GM12892 (cell line): ENCODE measurements at regions not wholly inside any gene's neighbourhood (a gene's known extent, or its start where the extent isn't known, plus 50 kb on each side); places are given as distances from the start of the nearest gene placed in this dataset.

Source experiments
- DNase-seq: peaks from one replicate; pipeline ENCODE4 v3.0.0; 2011; ENCODE audit not compliant: insufficient read length
- FAIRE-seq: peaks from 2 replicates; lab custom pipeline; 2011; peaks lifted over from hg19 to GRCh38; lab: Jason Lieb, UNC
- POLR2A ChIP-seq: IDR thresholded peaks from 2 replicates; pipeline ENCODE4 v1.6.1; 2011; ENCODE audit warnings: low read depth, low read length, control low read depth
- POLR2AphosphoS5 ChIP-seq: IDR thresholded peaks from 2 replicates; pipeline ENCODE4 v1.6.1; 2011; ENCODE audit warnings: low read depth, low read length, control low read depth
- TAF1 ChIP-seq: IDR thresholded peaks from 2 replicates; pipeline ENCODE4 v1.6.1; 2011; ENCODE audit warnings: low read depth, mild to moderate bottlenecking, control low read depth, low read length, borderline replicate concordance

DNA sequence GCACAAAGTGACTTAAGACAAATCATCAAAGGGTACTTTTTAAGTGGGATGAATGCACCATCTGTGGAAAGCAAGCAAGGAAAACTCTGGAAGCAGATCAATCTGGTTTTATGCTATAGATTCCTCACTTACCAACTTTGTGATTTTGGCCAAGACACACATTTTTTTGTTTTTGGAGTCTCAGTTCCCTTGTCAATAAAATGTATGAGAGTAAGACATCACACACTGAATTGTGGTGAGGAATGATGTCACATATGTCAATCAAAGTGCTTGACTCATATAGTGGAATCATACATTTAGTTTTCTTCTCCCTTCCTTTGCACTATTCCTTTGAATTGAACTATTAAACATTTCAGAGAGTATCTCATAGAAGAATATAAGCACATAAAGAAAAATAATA lies 620.5 kb upstream of the CITED2 start:
- no peak for TF ChIP-seq POLR2A
- TF ChIP-seq POLR2AphosphoS5: no peak
- no peak for TF ChIP-seq TAF1
- no peak for FAIRE-seq
- DNase-seq: no peak

GRCh38 chr6:139990856-139991465 lies 616.5 kb upstream of the CITED2 start:
- TF ChIP-seq POLR2A: no peak
- TF ChIP-seq POLR2AphosphoS5: no peak
- TF ChIP-seq TAF1: no peak
- no peak for DNase-seq
- FAIRE-seq: no peak

DNA sequence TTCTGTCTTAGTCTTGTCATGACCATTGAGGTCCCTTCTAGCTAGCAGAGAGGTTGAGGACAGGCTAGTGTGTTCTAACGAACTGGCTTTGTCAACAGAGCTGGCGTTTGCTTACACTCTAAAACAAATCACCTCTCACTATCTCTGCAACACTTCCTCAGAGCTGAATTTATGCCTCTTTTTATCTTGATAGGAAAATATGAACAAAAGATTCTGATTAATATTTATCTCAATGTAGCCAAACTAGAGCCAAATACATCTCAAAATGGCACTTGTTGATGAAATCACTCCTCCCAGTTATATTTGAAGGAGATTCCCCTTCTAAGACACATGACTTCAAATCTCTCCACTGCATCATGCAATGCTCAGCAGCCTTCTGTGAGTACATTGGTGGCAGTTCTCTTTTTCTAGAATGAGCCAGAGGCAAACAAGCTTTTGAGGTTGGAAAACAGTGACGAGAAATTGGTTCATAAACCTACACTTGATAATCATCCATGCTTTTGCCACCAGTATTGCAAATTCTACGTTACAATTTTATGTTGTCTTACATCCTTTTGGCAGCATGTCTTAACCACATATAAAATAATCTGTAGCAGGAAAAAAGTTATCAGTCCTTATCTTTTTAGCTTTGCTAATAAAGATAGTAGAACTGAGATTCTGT lies 615.7 kb upstream of the CITED2 start:
- no peak for TF ChIP-seq POLR2A
- no peak for TF ChIP-seq TAF1
- no peak for TF ChIP-seq POLR2AphosphoS5
- FAIRE-seq (no peak), DNase-seq (no peak)

GRCh38 chr6:139988685-139989084 lies 614.2 kb upstream of the CITED2 start:
- TF ChIP-seq TAF1 (no peak), POLR2AphosphoS5 (no peak), POLR2A (no peak)
- DNase-seq: no peak
- FAIRE-seq: no peak

DNA sequence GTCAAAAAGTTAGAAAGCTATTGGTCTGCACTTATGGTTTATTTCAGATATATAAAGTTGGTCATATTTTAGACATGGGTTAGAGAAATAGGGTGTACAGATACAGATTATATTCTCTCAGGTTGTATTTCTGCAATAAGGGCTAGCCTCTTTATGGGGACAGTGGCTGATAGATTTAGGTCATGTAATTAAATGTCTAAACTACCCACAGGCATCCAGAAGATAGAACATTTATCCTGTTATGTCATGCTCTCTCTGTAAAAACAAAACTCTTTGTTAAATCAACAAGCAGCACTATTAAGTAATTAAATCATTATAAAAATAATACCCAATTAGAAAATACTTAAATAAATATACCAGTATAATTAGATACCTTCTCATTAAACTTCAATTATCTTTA lies 612.6 kb upstream of the CITED2 start:
- TF ChIP-seq POLR2A (no peak), TAF1 (no peak), POLR2AphosphoS5 (no peak)
- no peak for FAIRE-seq
- no peak for DNase-seq

GRCh38 chr6:139985236-139985815 lies 610.9 kb upstream of the CITED2 start:
- TF ChIP-seq TAF1: no peak
- TF ChIP-seq POLR2AphosphoS5: no peak
- no peak for TF ChIP-seq POLR2A
- FAIRE-seq (no peak), DNase-seq (no peak)

GRCh38 chr6:139984317-139984716 lies 609.9 kb upstream of the CITED2 start:
- no peak for FAIRE-seq
- TF ChIP-seq POLR2A (no peak), POLR2AphosphoS5 (no peak), TAF1 (no peak)

GRCh38 chr6:139983555-139984276 lies 609.3 kb upstream of the CITED2 start:
- DNase-seq (no peak), FAIRE-seq (no peak)
- TF ChIP-seq POLR2AphosphoS5: no peak
- no peak for TF ChIP-seq POLR2A
- no peak for TF ChIP-seq TAF1

More at GRCh38 chr6:139984317-139984716, 609.9 kb upstream of the CITED2 start:
- no peak for DNase-seq

DNA sequence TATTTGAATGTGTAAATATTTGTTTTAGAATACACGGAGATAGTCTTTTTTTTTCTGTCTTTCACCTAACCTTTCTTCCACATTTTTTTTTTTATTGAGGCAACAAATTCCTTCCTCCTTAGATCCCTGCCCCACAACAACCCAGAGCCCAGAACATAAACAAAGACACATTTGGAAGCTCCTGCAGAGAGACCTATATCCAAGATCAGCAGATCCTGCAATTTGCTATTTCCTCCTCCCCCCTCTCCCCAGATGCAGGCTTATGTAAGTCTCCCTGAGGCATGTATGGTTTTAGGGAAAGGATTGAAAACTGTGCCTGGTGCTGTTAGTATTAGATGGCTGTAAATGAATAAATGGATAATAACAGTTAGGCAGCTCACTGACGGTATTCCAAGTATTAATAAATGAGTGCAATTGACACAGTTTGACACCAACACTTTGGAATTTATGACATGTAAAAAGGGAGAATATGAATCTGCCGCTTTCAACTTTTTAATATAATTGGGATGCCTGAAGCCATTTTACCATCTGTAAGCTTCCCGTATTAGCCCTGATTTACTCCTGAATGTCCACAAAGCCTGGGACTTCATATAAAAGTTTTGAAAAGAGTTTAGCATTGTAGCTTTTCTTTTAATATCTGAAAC lies 608.3 kb upstream of the CITED2 start:
- FAIRE-seq: no peak
- DNase-seq: no peak
- TF ChIP-seq POLR2AphosphoS5 (no peak), POLR2A (no peak), TAF1 (no peak)

- DNase-seq (no peak), FAIRE-seq (no peak)
- no peak for TF ChIP-seq POLR2A
- TF ChIP-seq TAF1: no peak
- TF ChIP-seq POLR2AphosphoS5: no peak
Observed at GRCh38 chr6:139982195-139982594, 607.7 kb upstream of the CITED2 start.

GRCh38 chr6:139981768-139982181 lies 607.3 kb upstream of the CITED2 start:
- no peak for DNase-seq
- TF ChIP-seq POLR2AphosphoS5: no peak
- TF ChIP-seq TAF1: no peak
- TF ChIP-seq POLR2A: no peak
- no peak for FAIRE-seq
